Adrenal gland (tissue), 5 donors: ENCODE measurements at regions not wholly inside any gene's neighbourhood (a gene's known extent, or its start where the extent isn't known, plus 50 kb on each side); places are given as distances from the start of the nearest gene placed in this dataset.

Experiments used
- CTCF ChIP-seq, 6 experiments: fragments of 450-650 bp in 4 of 6; fragments of 200-600 bp in 2 of 6; sonication (generic) in 1 of 6; IDR thresholded peaks; 1 replicate in 5 of 6; 2 replicates in 1 of 6; pipeline versions ENCODE4 v1.5.1 to v1.8.0; 2016 to 2021; ENCODE audit warnings: antibody characterized with exemption in 6 of 6, mild to moderate bottlenecking in 2 of 6, moderate library complexity in 1 of 6
- POLR2A ChIP-seq, 2 donors: fragments of 450-650 bp; IDR thresholded peaks; one replicate each; pipeline ENCODE4 v1.6.1; 2017; ENCODE audit warnings: antibody characterized with exemption in 2 of 2, mild to moderate bottlenecking in 2 of 2, moderate library complexity in 1 of 2
- donor health status: DM: no; HTN: no; CAD: no.

DNA sequence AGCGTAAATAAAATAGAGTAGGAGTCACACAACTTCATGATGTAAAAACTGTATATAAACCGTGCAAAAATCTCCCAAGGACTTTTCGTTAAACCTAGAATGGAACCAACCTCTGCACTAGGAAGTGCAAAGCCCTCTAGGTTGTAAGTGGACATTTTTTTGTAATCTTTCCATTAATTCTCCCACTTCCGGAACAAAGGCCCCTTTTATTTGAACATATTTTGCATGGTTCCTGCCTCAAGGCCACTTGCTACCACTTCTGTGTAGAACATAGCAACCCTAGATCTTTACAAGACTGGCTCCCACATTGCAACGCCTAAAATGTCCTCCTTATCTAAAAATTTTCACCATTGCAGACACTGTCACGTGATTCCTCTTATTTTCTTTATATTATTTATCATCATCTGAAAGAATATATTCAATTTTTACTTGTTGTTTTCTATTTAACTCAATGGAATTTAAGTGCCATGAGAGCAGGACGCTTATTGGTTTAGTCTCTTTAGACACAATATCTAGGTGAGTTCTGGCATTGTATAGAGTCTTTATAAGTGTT lies 249.6 kb upstream of the TMEFF2 start:
- TF ChIP-seq CTCF (IDR thresholded peaks at IDR 0.05) (no peak), POLR2A (IDR thresholded peaks at IDR 0.05) (no peak)
